ENCODE measurements at regions not wholly inside any gene's neighbourhood (a gene's known extent, or its start where the extent isn't known, plus 50 kb on each side); places are given as distances from the start of the nearest gene placed in this dataset.

DNA sequence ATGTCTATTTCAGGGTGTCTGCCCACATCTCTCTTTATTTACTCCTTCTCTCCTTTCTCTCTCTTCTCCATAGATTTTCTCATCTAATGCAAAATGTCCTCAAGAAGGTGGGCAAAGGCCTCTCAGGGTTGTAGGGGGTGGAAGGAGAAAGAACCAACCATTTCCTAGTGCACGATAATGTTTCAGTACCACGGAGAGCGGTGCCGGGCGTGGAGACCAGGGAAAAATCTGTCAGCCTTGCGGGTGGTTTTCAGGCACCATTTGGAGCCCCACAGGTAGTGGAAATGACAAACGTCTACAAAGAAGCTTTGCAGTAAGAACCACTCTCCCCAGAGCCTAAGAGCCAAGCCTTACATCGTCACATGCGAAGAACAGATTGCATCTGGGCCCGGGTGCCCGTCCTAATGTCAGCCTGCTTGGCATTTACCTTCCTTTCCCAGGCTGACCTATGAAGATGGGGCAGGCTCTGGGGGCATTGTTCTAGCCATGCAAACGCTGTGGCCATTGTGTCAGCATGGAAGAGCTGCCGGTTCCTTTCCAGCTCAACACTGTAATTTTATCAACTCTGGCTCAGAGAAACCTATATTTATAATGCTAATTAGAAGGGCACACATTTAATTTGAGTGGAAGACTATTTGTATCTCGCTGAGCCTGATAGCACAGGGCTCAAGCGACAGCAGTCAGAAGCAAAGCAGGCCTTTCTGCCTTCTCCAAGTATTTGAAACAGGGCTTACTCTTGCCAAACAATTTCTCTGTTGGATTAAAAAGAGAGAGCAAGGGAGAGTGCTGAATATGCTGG is 430.1 kb upstream of the WWC1 start:
- TF ChIP-seq, protein P1, sequence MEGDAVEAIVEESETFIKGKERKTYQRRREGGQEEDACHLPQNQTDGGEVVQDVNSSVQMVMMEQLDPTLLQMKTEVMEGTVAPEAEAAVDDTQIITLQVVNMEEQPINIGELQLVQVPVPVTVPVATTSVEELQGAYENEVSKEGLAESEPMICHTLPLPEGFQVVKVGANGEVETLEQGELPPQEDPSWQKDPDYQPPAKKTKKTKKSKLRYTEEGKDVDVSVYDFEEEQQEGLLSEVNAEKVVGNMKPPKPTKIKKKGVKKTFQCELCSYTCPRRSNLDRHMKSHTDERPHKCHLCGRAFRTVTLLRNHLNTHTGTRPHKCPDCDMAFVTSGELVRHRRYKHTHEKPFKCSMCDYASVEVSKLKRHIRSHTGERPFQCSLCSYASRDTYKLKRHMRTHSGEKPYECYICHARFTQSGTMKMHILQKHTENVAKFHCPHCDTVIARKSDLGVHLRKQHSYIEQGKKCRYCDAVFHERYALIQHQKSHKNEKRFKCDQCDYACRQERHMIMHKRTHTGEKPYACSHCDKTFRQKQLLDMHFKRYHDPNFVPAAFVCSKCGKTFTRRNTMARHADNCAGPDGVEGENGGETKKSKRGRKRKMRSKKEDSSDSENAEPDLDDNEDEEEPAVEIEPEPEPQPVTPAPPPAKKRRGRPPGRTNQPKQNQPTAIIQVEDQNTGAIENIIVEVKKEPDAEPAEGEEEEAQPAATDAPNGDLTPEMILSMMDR (optimal IDR thresholded peaks at IDR 0.05 in 1 of 3, IDR thresholded peaks at IDR 0.05 in 1 of 3, conservative IDR thresholded peaks at IDR 0.05 in 1 of 3; ENCODE audit: extremely low read depth in 1 of 3, insufficient read depth in 2 of 3, low read length in 3 of 3), result no peak
- no peak for TF ChIP-seq EZH2 (IDR thresholded peaks at IDR 0.05; ENCODE audit: low read length)

All from keratinocyte (primary cell).